H1 (cell line): ENCODE measurements at regions not wholly inside any gene's neighbourhood (a gene's known extent, or its start where the extent isn't known, plus 50 kb on each side); places are given as distances from the start of the nearest gene placed in this dataset.

Experiments
- CTCF ChIA-PET: fragments of 300-600 bp; sonication (Branson Sonifier 250); formaldehyde crosslinking; loops from one replicate; lab custom pipeline; 2021; ENCODE audit not compliant: partially characterized antibody; lab: Charles Lee
- POLR2A ChIA-PET: fragments of 300-600 bp; sonication (Branson Sonifier 250); formaldehyde crosslinking; loops from one replicate; lab custom pipeline; 2021; ENCODE audit warnings: inconsistent platforms; ENCODE audit not compliant: partially characterized antibody; lab: Charles Lee
- DNase-seq, 2 experiments: peaks; one replicate each; pipeline versions ENCODE4 v3.0.0 to v3.0.0-alpha.2; 2010 to 2022; ENCODE audit warnings: low spot score in 2 of 2, low read depth in 1 of 2, mixed read lengths in 1 of 2
- FAIRE-seq: peaks from 2 replicates; lab custom pipeline; 2011; peaks lifted over from hg19 to GRCh38; lab: Jason Lieb, UNC
- H2AFZ ChIP-seq: 2 replicates; pipeline ENCODE4 v1.8.1; 2012; ENCODE audit warnings: low read length, inconsistent platforms
- H2AK5ac ChIP-seq: 2 replicates; pipeline ENCODE4 v1.6.1; 2013; ENCODE audit warnings: low read depth, low read length
- H2BK120ac ChIP-seq: replicated peaks from 2 replicates; pipeline ENCODE3; 2013; ENCODE audit warnings: low read depth, low read length, inconsistent platforms
- H2BK12ac ChIP-seq: 2 replicates; pipeline ENCODE4 v1.6.1; 2013; ENCODE audit warnings: low read depth, low read length
- H2BK15ac ChIP-seq: 2 replicates; pipeline ENCODE4 v1.6.1; 2013; ENCODE audit warnings: low read length
- H2BK20ac ChIP-seq: 2 replicates; pipeline ENCODE4 v1.6.1; 2013; ENCODE audit warnings: low read length
- H2BK5ac ChIP-seq: 2 replicates; pipeline ENCODE4 v1.6.1; 2013; ENCODE audit warnings: low read depth, low read length
- H3K14ac ChIP-seq: 2 replicates; pipeline ENCODE4 v1.6.1; 2013; ENCODE audit warnings: inconsistent platforms; ENCODE audit not compliant: insufficient read length
- H3K18ac ChIP-seq: 2 replicates; pipeline ENCODE4 v1.6.1; 2013; ENCODE audit warnings: low read length; ENCODE audit errors: extremely low read depth
- H3K23ac ChIP-seq: 2 replicates; pipeline ENCODE4 v1.6.1; 2013; ENCODE audit warnings: inconsistent platforms; ENCODE audit not compliant: insufficient read length
- H3K23me2 ChIP-seq: 2 replicates; pipeline ENCODE4 v1.6.1; 2013; ENCODE audit warnings: low read depth, low read length
- H3K27ac ChIP-seq: 2 replicates; pipeline ENCODE4 v1.6.1; 2011; ENCODE audit warnings: low read depth, low read length, inconsistent platforms
- H3K27me3 ChIP-seq, 4 experiments: replicated peaks in 1 of 4; 1 replicate in 1 of 4; 2 replicates in 3 of 4; pipeline versions ENCODE4 v1.6.1 to v1.8.1; 2011 to 2013; ENCODE audit warnings: low read length in 3 of 4, mild to moderate bottlenecking in 3 of 4, inconsistent platforms in 2 of 4, mixed read lengths in 2 of 4, moderate library complexity in 1 of 4; ENCODE audit not compliant: control insufficient read depth in 3 of 4, insufficient read depth in 3 of 4; ENCODE audit errors: extremely low read depth in 1 of 4
- H3K36me3 ChIP-seq, 4 experiments: 2 replicates each; pipeline versions ENCODE4 v1.6.1 to v1.8.1; 2011 to 2013; ENCODE audit warnings: mild to moderate bottlenecking in 4 of 4, low read length in 3 of 4, moderate library complexity in 2 of 4, control low read depth in 1 of 4, inconsistent platforms in 1 of 4; ENCODE audit not compliant: insufficient read depth in 4 of 4, control insufficient read depth in 2 of 4
- H3K4ac ChIP-seq: replicated peaks from 2 replicates; pipeline ENCODE3; 2013; ENCODE audit warnings: low read length, low read depth, mixed read lengths, inconsistent platforms; ENCODE audit not compliant: insufficient read length
- H3K4me1 ChIP-seq, 4 experiments: replicated peaks in 1 of 4; 1 replicate in 1 of 4; 2 replicates in 3 of 4; pipeline versions ENCODE4 v1.6.1 to v1.8.1; 2011 to 2013; ENCODE audit warnings: low read length in 3 of 4, inconsistent platforms in 2 of 4, mixed read lengths in 1 of 4; ENCODE audit not compliant: insufficient read depth in 4 of 4, control insufficient read depth in 3 of 4
- H3K4me2 ChIP-seq, 2 experiments: 2 replicates each; pipeline versions ENCODE4 v1.6.1 to v1.8.1; 2011 to 2013; ENCODE audit warnings: low read depth in 2 of 2, low read length in 2 of 2, control low read depth in 1 of 2, inconsistent platforms in 1 of 2, mild to moderate bottlenecking in 1 of 2; ENCODE audit not compliant: insufficient read depth in 1 of 2
- H3K4me3 ChIP-seq, 4 experiments: fragments of 200-600, 300-600 bp in 1 of 4; sonication (generic), shearing (Covaris generic), sonication (Bioruptor Twin) in 1 of 4; 2 replicates each; pipeline versions ENCODE4 v1.5.1 to v1.8.1; 2011 to 2016; ENCODE audit warnings: low read length in 4 of 4, low read depth in 3 of 4, control low read depth in 2 of 4, inconsistent platforms in 2 of 4, mild to moderate bottlenecking in 2 of 4, mixed read lengths in 1 of 4, moderate library complexity in 1 of 4; ENCODE audit not compliant: insufficient read depth in 2 of 4; ENCODE audit errors: extremely low read depth in 1 of 4
- H3K56ac ChIP-seq: replicated peaks from 2 replicates; pipeline ENCODE3; 2013; ENCODE audit warnings: low read depth, mild to moderate bottlenecking, mixed read lengths, low read length, inconsistent platforms; ENCODE audit not compliant: insufficient read length
- H3K79me1 ChIP-seq: 2 replicates; pipeline ENCODE4 v1.6.1; 2013; ENCODE audit warnings: low read depth, low read length, control low read depth
- H3K79me2 ChIP-seq, 2 experiments: 2 replicates each; pipeline versions ENCODE4 v1.6.1 to v1.8.1; 2012 to 2013; ENCODE audit warnings: low read length in 2 of 2, mild to moderate bottlenecking in 2 of 2, inconsistent platforms in 1 of 2; ENCODE audit not compliant: insufficient read depth in 2 of 2, control insufficient read depth in 1 of 2
- H3K9ac ChIP-seq, 4 experiments: replicated peaks in 1 of 4; 1 replicate in 1 of 4; 2 replicates in 3 of 4; pipeline versions ENCODE4 v1.6.1 to v1.8.1; 2011 to 2013; ENCODE audit warnings: low read depth in 3 of 4, low read length in 3 of 4, control low read depth in 2 of 4, mild to moderate bottlenecking in 2 of 4, moderate library complexity in 2 of 4, inconsistent platforms in 1 of 4; ENCODE audit errors: extremely low read depth in 1 of 4
- H3K9me3 ChIP-seq, 2 experiments: 2 replicates each; pipeline versions ENCODE4 v1.6.1 to v1.8.1; 2012 to 2013; ENCODE audit warnings: mild to moderate bottlenecking in 2 of 2, moderate library complexity in 2 of 2, control low read depth in 1 of 2, inconsistent platforms in 1 of 2, low read depth in 1 of 2, low read length in 1 of 2, mixed read lengths in 1 of 2; ENCODE audit not compliant: insufficient read depth in 2 of 2
- H4K20me1 ChIP-seq, 2 experiments: replicated peaks in 1 of 2; 2 replicates each; pipeline versions ENCODE3 to v1.8.1; 2011 to 2013; ENCODE audit warnings: inconsistent platforms in 2 of 2, low read length in 2 of 2, mild to moderate bottlenecking in 1 of 2; ENCODE audit not compliant: insufficient read depth in 2 of 2, control insufficient read depth in 1 of 2
- H4K5ac ChIP-seq: 2 replicates; pipeline ENCODE4 v1.6.1; 2013; ENCODE audit warnings: low read length, low read depth, mixed read lengths, inconsistent platforms; ENCODE audit not compliant: insufficient read length
- H4K8ac ChIP-seq: 2 replicates; pipeline ENCODE4 v1.8.0; 2013; ENCODE audit warnings: mild to moderate bottlenecking, moderate library complexity, low read length, inconsistent platforms; ENCODE audit not compliant: insufficient read depth; ENCODE audit errors: extremely low read depth
- H4K91ac ChIP-seq: replicated peaks from 2 replicates; pipeline ENCODE3; 2013; ENCODE audit warnings: low read length, mixed read lengths, inconsistent platforms; ENCODE audit not compliant: insufficient read length
- ASH2L ChIP-seq: fragments of 200-600, 300-600 bp; sonication (generic); IDR thresholded peaks from one replicate; pipeline ENCODE4 v1.7.1; 2017; ENCODE audit warnings: low read length
- BCL11A ChIP-seq, 2 experiments: IDR thresholded peaks; one replicate each; pipeline ENCODE4 v1.6.1; 2011; ENCODE audit warnings: low read depth in 2 of 2, low read length in 2 of 2, mild to moderate bottlenecking in 2 of 2
- CBX8 ChIP-seq: fragments of 300-800, 300-1000 bp; sonication (generic); IDR thresholded peaks from 2 replicates; pipeline ENCODE4 v1.7.1; 2016; ENCODE audit warnings: low read depth, low read length, borderline replicate concordance
- CEBPB ChIP-seq: IDR thresholded peaks from 2 replicates; pipeline ENCODE4 v1.6.1; 2012; ENCODE audit warnings: low read depth, low read length
- CTCF ChIP-seq, 3 experiments: IDR thresholded peaks; 1 replicate in 2 of 3; 2 replicates in 1 of 3; pipeline versions ENCODE4 v1.5.1 to v1.6.1; 2011; ENCODE audit warnings: low read length in 3 of 3, mild to moderate bottlenecking in 3 of 3, inconsistent platforms in 2 of 3, low read depth in 1 of 3, moderate library complexity in 1 of 3; ENCODE audit not compliant: insufficient read depth in 1 of 3; ENCODE audit errors: control extremely low read depth in 1 of 3
- EGR1 ChIP-seq: IDR thresholded peaks from 2 replicates; pipeline ENCODE4 v1.6.1; 2011; ENCODE audit warnings: low read depth, low read length, borderline replicate concordance
- KDM4A ChIP-seq: IDR thresholded peaks from one replicate; pipeline ENCODE4 v1.7.1; 2012; ENCODE audit warnings: low read depth, mild to moderate bottlenecking, moderate library complexity, low read length, inconsistent platforms; ENCODE audit not compliant: severe bottlenecking
- SAP30 ChIP-seq: fragments of 300-600 bp; sonication (generic); IDR thresholded peaks from 2 replicates; pipeline ENCODE4 v1.7.1; 2012; ENCODE audit warnings: low read length, moderate library complexity, mild to moderate bottlenecking, inconsistent platforms; ENCODE audit not compliant: insufficient read depth, insufficient replicate concordance
- TEAD4 ChIP-seq: IDR thresholded peaks from 2 replicates; pipeline ENCODE4 v1.6.1; 2012; ENCODE audit warnings: low read depth, low read length, inconsistent platforms, mixed read lengths
- USF2 ChIP-seq: IDR thresholded peaks from 2 replicates; pipeline ENCODE4 v1.6.1; 2011; ENCODE audit warnings: low read length, improper control_type of control experiment
- WGBS, 2 experiments: shearing (Covaris generic) in 1 of 2; methylation state at CpG; one replicate each; pipeline versions ENCODE4 v1.1.6 to v1.1.7; 2013 to 2015; ENCODE audit warnings: low lambda C conversion rate in 2 of 2, mixed read lengths in 2 of 2, inconsistent platforms in 1 of 2, low coverage in 1 of 2, missing lambda C conversion rate in 1 of 2; ENCODE audit not compliant: insufficient replicate concordance in 2 of 2, insufficient coverage in 1 of 2, insufficient read length in 1 of 2; ENCODE audit errors: extremely low coverage in 1 of 2, missing lambda C conversion rate in 1 of 2; 5-methylcytosine and 5-hydroxymethylcytosine counted together

- Histone ChIP-seq H3K18ac (peak overlapping the region; percentile 60; the same call in 1 of the 2 replicates), H3K36me3 (no peaks in the 10 kb centered on the region), H3K4me3 (no peak overlapping the region), H3K9me3 (no peaks in the 10 kb centered on the region; a peak in 1 of 4 replicates), H3K27ac (no peak overlapping the region), H3K79me2 (no peaks in the 10 kb centered on the region), H2AK5ac (no peak overlapping the region; the same call in 1 of the 2 replicates), H2AFZ (no peak overlapping the region), H3K4me1 (peaks cover 0 to 6% (median 0%) of the 10 kb centered on the region in 4 experiments; a peak in 1 of 7 replicates), H3K23me2 (no peaks in the 10 kb centered on the region), H2BK120ac (no peak overlapping the region), H2BK15ac (no peak overlapping the region), H4K5ac (no peak overlapping the region), H4K91ac (no peak overlapping the region), H3K56ac (no peak overlapping the region), H2BK20ac (no peak overlapping the region), H3K27me3 (no peaks in the 10 kb centered on the region), H4K20me1 (no peaks in the 10 kb centered on the region), H3K14ac (no peak overlapping the region), H2BK5ac (no peak overlapping the region), H3K4me2 (no peak overlapping the region), H3K9ac (no peak overlapping the region), H4K8ac (no peak overlapping the region)
- 79% methylated on average over 8 of the region's 9 CpGs; no CpG with 5 or more reads in 1 of the 2 experiments for WGBS, 2 experiments
- FAIRE-seq (no peak), DNase-seq (no peak)
- TF ChIP-seq BCL11A (IDR thresholded peaks at IDR 0.05; ENCODE audit: low read depth in 2 of 2, low read length in 2 of 2) (no peak), KDM4A (no peak), SAP30 (no peak), EGR1 (no peak), CBX8 (no peak), CEBPB (no peak), ASH2L (no peak), CTCF (IDR thresholded peaks at IDR 0.05; ENCODE audit: control extremely low read depth in 1 of 3, insufficient read depth in 1 of 3, low read depth in 1 of 3, low read length in 3 of 3) (no peak), TEAD4 (no peak), USF2 (no peak)
- TF ChIP-seq, all 59 proteins: peak for 0
- CTCF ChIA-PET: interaction anchor here (0.6 to 3.1 kb wide), 6 partner anchors 8 to 158 kb away, joined by 3 to 12 read pairs (median 4); no protein-coding TSS in a partner anchor
- H3K23ac ChIP-seq: no peak overlapping the region
- no peak overlapping the region for H2BK12ac ChIP-seq
- no peak overlapping the region for H3K4ac ChIP-seq
- POLR2A ChIA-PET: interaction anchor here (1.0 kb wide), 1 partner anchor 14 kb away, joined by 3 read pairs; no protein-coding TSS in a partner anchor
- no peaks in the 10 kb centered on the region for H3K79me1 ChIP-seq
Observed at GRCh38 chr2:8535469-8535795, 146.4 kb upstream of the ID2 start.
